22Rv1 (cell line): ENCODE measurements at regions not wholly inside any gene's neighbourhood (a gene's known extent, or its start where the extent isn't known, plus 50 kb on each side); places are given as distances from the start of the nearest gene placed in this dataset.
"Not testable (repeated sequence)": the region's sequence is repeated elsewhere in the genome, so short reads cannot be mapped to it uniquely, and the experiment has no call there.

Experiments used
- H3K27ac ChIP-seq: fragments of 450-650 bp; 2 replicates; pipeline ENCODE4 v1.5.1; 2017
- ZFX ChIP-seq: fragments of 450-650 bp; IDR thresholded peaks from 2 replicates; pipeline ENCODE4 v1.6.1; 2017; ENCODE audit warnings: antibody characterized with exemption, borderline replicate concordance
- TF ChIP-seq, protein P1 (sequence below): fragments of 450-650 bp; IDR thresholded peaks from 2 replicates; pipeline ENCODE4 v1.5.1; 2017; ENCODE audit warnings: mild to moderate bottlenecking

DNA sequence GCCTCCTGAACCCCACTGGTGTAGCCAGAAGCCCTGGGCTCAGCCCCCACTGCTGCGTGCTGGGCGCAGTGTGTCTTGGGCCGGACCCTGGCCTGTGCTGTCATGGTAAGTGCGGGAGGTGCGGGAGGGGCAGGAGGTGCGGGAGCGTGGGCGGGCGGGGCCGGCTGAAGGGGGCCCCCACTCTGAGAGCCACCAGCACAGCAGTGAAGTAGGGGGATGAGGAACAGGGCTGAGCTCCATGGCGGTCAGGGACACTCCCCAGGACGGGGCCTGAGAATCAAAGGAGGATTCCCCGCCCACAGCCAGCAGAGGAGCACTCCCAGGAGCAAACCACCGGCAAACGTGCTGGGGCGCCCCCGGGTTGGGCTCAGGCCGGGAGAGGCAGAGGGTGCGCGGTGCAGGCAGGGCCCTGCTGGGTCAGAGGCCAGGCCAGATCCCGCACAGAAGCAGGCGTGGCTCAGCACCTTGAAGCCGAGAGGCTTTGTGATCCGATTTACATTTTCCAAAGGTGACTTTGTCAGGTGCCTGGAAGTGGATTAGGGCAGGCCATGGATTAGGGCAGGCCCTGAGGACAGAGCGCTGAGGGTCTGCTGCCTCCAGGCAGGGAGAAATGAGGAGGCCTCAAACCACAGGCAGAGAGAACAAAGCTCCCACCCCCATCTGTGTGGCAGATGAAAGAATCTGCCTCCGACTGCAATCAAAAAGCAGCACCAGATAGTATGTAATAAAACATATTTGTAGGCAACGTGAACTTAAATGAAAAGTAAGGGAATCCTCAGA, 152.0 kb upstream of the RAB6C start:
- TF ChIP-seq ZFX: no peak
- TF ChIP-seq, protein P1, sequence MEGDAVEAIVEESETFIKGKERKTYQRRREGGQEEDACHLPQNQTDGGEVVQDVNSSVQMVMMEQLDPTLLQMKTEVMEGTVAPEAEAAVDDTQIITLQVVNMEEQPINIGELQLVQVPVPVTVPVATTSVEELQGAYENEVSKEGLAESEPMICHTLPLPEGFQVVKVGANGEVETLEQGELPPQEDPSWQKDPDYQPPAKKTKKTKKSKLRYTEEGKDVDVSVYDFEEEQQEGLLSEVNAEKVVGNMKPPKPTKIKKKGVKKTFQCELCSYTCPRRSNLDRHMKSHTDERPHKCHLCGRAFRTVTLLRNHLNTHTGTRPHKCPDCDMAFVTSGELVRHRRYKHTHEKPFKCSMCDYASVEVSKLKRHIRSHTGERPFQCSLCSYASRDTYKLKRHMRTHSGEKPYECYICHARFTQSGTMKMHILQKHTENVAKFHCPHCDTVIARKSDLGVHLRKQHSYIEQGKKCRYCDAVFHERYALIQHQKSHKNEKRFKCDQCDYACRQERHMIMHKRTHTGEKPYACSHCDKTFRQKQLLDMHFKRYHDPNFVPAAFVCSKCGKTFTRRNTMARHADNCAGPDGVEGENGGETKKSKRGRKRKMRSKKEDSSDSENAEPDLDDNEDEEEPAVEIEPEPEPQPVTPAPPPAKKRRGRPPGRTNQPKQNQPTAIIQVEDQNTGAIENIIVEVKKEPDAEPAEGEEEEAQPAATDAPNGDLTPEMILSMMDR: no peak
- H3K27ac ChIP-seq: no peak overlapping the region

DNA sequence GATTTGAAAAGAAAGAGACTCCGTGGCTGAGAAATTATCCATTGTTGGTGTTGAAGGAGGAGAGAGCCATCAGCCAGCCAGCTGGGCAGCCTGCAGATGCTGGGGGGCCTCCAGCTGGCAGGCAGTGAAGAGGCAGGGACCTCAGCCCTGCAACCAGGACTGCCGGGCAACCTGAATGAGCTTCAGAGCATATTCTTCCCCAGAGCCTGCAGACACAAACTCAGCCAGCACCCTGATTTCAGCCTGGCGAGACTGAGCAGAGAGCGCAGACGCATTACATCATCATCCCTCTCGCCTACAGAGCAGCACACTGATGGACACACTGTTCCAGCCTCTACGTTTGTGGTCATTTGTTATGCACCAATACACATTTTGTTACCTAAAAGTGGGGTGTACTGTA, 150.7 kb upstream of the RAB6C start:
- TF ChIP-seq, protein P1: no peak
- TF ChIP-seq ZFX: no peak
- H3K27ac ChIP-seq: no peak overlapping the region

DNA sequence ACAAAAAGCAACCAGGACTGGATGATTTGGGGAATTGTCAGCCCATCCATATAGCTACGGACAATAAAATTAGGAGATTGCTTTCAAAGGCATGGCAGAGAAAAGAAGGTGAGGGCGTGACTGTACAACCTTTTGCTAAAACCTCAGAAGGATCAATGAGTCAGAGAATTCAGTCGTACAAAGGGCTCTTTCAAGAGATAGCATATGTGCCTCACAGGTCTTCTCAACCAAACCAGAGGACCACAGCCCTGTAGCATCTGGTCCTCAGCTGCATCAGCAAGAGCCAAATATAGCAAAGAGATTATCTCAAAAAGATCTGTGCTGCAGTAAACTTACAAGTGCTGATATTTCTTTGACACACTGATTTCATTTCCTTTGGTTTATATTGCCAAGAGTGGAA, 149.9 kb upstream of the RAB6C start:
- no peak overlapping the region for H3K27ac ChIP-seq
- TF ChIP-seq ZFX: no peak

- H3K27ac ChIP-seq: no peak overlapping the region
- TF ChIP-seq ZFX: no peak
- TF ChIP-seq, protein P1: no peak
Observed at GRCh38 chr2:129831018-129831417, 148.4 kb upstream of the RAB6C start.

DNA sequence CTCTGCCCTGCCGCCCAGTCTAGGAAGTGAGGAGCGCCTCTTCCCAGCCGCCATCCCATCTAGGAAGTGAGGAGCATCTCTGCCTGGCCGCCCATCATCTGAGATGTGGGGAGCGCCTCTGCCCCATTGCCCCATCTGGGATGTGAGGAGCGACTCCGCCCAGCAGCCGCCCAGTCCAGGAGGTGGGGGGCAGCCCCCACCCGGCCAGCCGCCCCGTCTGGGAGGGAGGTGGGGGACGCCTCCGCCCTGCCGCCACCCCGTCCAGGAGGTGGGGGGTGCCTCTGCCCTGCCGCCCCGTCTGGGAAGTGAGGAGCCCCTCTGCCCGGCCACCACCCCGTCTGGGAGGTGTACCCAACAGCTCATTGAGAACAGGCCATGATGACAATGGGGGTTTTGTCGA, 146.0 kb upstream of the RAB6C start:
- not testable (repeated sequence) for H3K27ac ChIP-seq

- H3K27ac ChIP-seq: no peak overlapping the region
- TF ChIP-seq ZFX: no peak
- TF ChIP-seq, protein P1: no peak
Observed at GRCh38 chr2:129847043-129847442, 132.4 kb upstream of the RAB6C start.

- H3K27ac ChIP-seq: no peak overlapping the region
- TF ChIP-seq, protein P1: peak; percentile 65
- no peak for TF ChIP-seq ZFX
Observed at GRCh38 chr2:129849559-129850160, 129.8 kb upstream of the RAB6C start.

- H3K27ac ChIP-seq: no peak overlapping the region
- TF ChIP-seq, protein P1: no peak
- TF ChIP-seq ZFX: no peak
Observed at GRCh38 chr2:129857200-129857599, 122.3 kb upstream of the RAB6C start.
